WTC11 (cell line): ENCODE measurements at regions not wholly inside any gene's neighbourhood (a gene's known extent, or its start where the extent isn't known, plus 50 kb on each side); places are given as distances from the start of the nearest gene placed in this dataset.

Source experiments
- ATAC-seq: fragments of 200-7000 bp; cut with Tn5 transposase; 2 replicates; pipeline ENCODE4 v1.10.0; 2021; ENCODE audit warnings: mild to moderate bottlenecking, moderate library complexity
- CTCF ChIA-PET: fragments of 300-600 bp; sonication (Branson Sonifier 250); formaldehyde crosslinking; loops from one replicate; lab custom pipeline; 2021; ENCODE audit warnings: antibody characterized with exemption; lab: Charles Lee
- POLR2A ChIA-PET: fragments of 350-600 bp; sonication (Branson Sonifier 250); formaldehyde crosslinking; loops from one replicate; lab custom pipeline; 2021; ENCODE audit warnings: antibody characterized with exemption; lab: Charles Lee
- DNase-seq: peaks from one replicate; pipeline ENCODE4 v3.0.0; 2021; ENCODE audit warnings: low spot score
- H3K27ac Mint-ChIP-seq: 2 replicates; pipeline ENCODE4 v1.8.0; 2021; ENCODE audit warnings: mixed read lengths
- H3K27me3 Mint-ChIP-seq: 2 replicates; pipeline ENCODE4 v1.8.0; 2021; ENCODE audit warnings: low read depth, mild to moderate bottlenecking, moderate library complexity, mixed read lengths
- H3K36me3 Mint-ChIP-seq: 2 replicates; pipeline ENCODE4 v1.8.0; 2021; ENCODE audit warnings: mixed read lengths
- H3K4me1 Mint-ChIP-seq: 2 replicates; pipeline ENCODE4 v1.8.0; 2022; ENCODE audit warnings: mixed read lengths
- H3K4me3 Mint-ChIP-seq: 2 replicates; pipeline ENCODE4 v1.8.0; 2021; ENCODE audit warnings: mild to moderate bottlenecking, moderate library complexity, mixed read lengths
- H3K9me3 Mint-ChIP-seq: 2 replicates; pipeline ENCODE4 v1.8.0; 2021; ENCODE audit warnings: mixed read lengths
- ATF6 ChIP-seq: sonication (generic); formaldehyde crosslinking; IDR thresholded peaks from 2 replicates; pipeline ENCODE4 v1.8.1; 2023; ENCODE audit warnings: mild to moderate bottlenecking, missing genetic modification reagents
- E2F4 ChIP-seq: sonication (generic); formaldehyde crosslinking; IDR thresholded peaks from 2 replicates; pipeline ENCODE4 v1.8.1; 2022; ENCODE audit warnings: low read depth, mild to moderate bottlenecking, moderate library complexity, missing genetic modification reagents, borderline replicate concordance
- ESRRA ChIP-seq: sonication (generic); formaldehyde crosslinking; IDR thresholded peaks from 2 replicates; pipeline ENCODE4 v1.8.1; 2022; ENCODE audit warnings: mild to moderate bottlenecking, missing genetic modification reagents, borderline replicate concordance
- ETV6 ChIP-seq: sonication (generic); formaldehyde crosslinking; IDR thresholded peaks from 2 replicates; pipeline ENCODE4 v1.8.1; 2022; ENCODE audit warnings: mild to moderate bottlenecking, missing genetic modification reagents
- FOXP1 ChIP-seq: sonication (generic); formaldehyde crosslinking; IDR thresholded peaks from 2 replicates; pipeline ENCODE4 v1.8.0; 2022; ENCODE audit warnings: missing genetic modification reagents, mild to moderate bottlenecking, moderate library complexity, borderline replicate concordance
- JAZF1 ChIP-seq: fragments of 250-450 bp; sonication (Bioruptor Pico); IDR thresholded peaks from 2 replicates; pipeline ENCODE4 v1.9.0; 2021; ENCODE audit warnings: moderate library complexity, mild to moderate bottlenecking, inconsistent platforms
- MYBL2 ChIP-seq: sonication (generic); formaldehyde crosslinking; IDR thresholded peaks from 2 replicates; pipeline ENCODE4 v1.8.1; 2023; ENCODE audit warnings: mild to moderate bottlenecking, moderate library complexity, missing genetic modification reagents
- NR2C2 ChIP-seq: sonication (generic); formaldehyde crosslinking; IDR thresholded peaks from 2 replicates; pipeline ENCODE4 v1.8.0; 2022; ENCODE audit warnings: mild to moderate bottlenecking, missing genetic modification reagents
- RORB ChIP-seq: fragments of 250-450 bp; sonication (Bioruptor Pico); IDR thresholded peaks from 2 replicates; pipeline ENCODE4 v1.9.0; 2021; ENCODE audit warnings: mild to moderate bottlenecking
- SMAD3 ChIP-seq: sonication (generic); formaldehyde crosslinking; IDR thresholded peaks from 2 replicates; pipeline ENCODE4 v1.8.0; 2022; ENCODE audit warnings: missing genetic modification reagents, mild to moderate bottlenecking, borderline replicate concordance
- TP53 ChIP-seq: sonication (generic); formaldehyde crosslinking; IDR thresholded peaks from 2 replicates; pipeline ENCODE4 v1.8.1; 2023; ENCODE audit warnings: mild to moderate bottlenecking, missing genetic modification reagents
- ZNF138 ChIP-seq: sonication (generic); formaldehyde crosslinking; conservative IDR thresholded peaks from 2 replicates; pipeline ENCODE4 v1.8.1; 2022; ENCODE audit warnings: mild to moderate bottlenecking, moderate library complexity, missing genetic modification reagents
- ZNF219 ChIP-seq: sonication (generic); formaldehyde crosslinking; IDR thresholded peaks from 2 replicates; pipeline ENCODE4 v1.8.0; 2023; ENCODE audit warnings: missing genetic modification reagents, mild to moderate bottlenecking, borderline replicate concordance
- ZNF281 ChIP-seq: sonication (generic); formaldehyde crosslinking; IDR thresholded peaks from 2 replicates; pipeline ENCODE4 v1.8.0; 2023; ENCODE audit warnings: mild to moderate bottlenecking, missing genetic modification reagents
- ZNF396 ChIP-seq: fragments of 250-450 bp; sonication (Bioruptor Pico); IDR thresholded peaks from 2 replicates; pipeline ENCODE4 v1.8.0; 2021; ENCODE audit warnings: mild to moderate bottlenecking, moderate library complexity, borderline replicate concordance
- ZNF671 ChIP-seq: fragments of 250-450 bp; sonication (Bioruptor Pico); IDR thresholded peaks from 2 replicates; pipeline ENCODE4 v1.8.0; 2021; ENCODE audit warnings: mild to moderate bottlenecking
- TF ChIP-seq, protein P1 (sequence below): fragments of 250-450 bp; sonication (Bioruptor Pico); IDR thresholded peaks from 2 replicates; pipeline ENCODE4 v1.9.0; 2021; ENCODE audit warnings: mild to moderate bottlenecking, borderline replicate concordance
- TF ChIP-seq, protein P2 (sequence below): sonication (generic); formaldehyde crosslinking; IDR thresholded peaks from 2 replicates; pipeline ENCODE4 v1.8.0; 2022; ENCODE audit warnings: mild to moderate bottlenecking, missing genetic modification reagents
- TF ChIP-seq, protein P3 (sequence below): sonication (generic); formaldehyde crosslinking; IDR thresholded peaks from 2 replicates; pipeline ENCODE4 v1.8.1; 2022; ENCODE audit warnings: mild to moderate bottlenecking, moderate library complexity, missing genetic modification reagents
- TF ChIP-seq, protein P4 (sequence below): sonication (generic); formaldehyde crosslinking; IDR thresholded peaks from 2 replicates; pipeline ENCODE4 v1.8.1; 2022; ENCODE audit warnings: low read depth, missing genetic modification reagents, borderline replicate concordance

DNA sequence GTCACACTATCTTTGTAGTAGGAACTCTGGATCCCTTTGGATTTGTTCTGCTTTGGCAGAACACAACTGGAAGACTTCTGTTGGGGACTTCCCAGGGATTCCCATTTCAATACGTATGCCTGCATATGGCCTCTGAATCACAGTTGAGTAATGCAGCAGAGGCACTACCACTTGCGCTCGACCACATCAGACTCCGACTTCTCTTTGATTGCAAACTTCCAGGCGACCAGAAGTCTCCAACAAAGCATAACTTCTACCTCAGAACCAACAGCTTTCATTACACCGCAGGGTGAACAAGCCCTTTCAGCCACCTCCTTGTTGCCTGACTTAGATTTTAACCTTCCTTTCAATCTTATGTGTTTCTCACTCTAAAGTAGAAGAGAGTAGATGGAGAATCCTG lies 924.4 kb downstream of the IGSF11 start (continued):
- TF ChIP-seq ZNF281, result no peak
- no peak for TF ChIP-seq ZNF396 (CRISPR knock-in tag)

GRCh38 chr3:118116991-118117390 lies 917.7 kb downstream of the IGSF11 start:
- TF ChIP-seq ZNF671 (CRISPR knock-in tag) (no peak), E2F4 (no peak), ESRRA (CRISPR knock-in tag) (no peak), SMAD3 (CRISPR knock-in tag) (no peak), TP53 (no peak), NR2C2 (CRISPR knock-in tag) (no peak), ZNF219 (CRISPR knock-in tag) (no peak)
- TF ChIP-seq, protein P1, sequence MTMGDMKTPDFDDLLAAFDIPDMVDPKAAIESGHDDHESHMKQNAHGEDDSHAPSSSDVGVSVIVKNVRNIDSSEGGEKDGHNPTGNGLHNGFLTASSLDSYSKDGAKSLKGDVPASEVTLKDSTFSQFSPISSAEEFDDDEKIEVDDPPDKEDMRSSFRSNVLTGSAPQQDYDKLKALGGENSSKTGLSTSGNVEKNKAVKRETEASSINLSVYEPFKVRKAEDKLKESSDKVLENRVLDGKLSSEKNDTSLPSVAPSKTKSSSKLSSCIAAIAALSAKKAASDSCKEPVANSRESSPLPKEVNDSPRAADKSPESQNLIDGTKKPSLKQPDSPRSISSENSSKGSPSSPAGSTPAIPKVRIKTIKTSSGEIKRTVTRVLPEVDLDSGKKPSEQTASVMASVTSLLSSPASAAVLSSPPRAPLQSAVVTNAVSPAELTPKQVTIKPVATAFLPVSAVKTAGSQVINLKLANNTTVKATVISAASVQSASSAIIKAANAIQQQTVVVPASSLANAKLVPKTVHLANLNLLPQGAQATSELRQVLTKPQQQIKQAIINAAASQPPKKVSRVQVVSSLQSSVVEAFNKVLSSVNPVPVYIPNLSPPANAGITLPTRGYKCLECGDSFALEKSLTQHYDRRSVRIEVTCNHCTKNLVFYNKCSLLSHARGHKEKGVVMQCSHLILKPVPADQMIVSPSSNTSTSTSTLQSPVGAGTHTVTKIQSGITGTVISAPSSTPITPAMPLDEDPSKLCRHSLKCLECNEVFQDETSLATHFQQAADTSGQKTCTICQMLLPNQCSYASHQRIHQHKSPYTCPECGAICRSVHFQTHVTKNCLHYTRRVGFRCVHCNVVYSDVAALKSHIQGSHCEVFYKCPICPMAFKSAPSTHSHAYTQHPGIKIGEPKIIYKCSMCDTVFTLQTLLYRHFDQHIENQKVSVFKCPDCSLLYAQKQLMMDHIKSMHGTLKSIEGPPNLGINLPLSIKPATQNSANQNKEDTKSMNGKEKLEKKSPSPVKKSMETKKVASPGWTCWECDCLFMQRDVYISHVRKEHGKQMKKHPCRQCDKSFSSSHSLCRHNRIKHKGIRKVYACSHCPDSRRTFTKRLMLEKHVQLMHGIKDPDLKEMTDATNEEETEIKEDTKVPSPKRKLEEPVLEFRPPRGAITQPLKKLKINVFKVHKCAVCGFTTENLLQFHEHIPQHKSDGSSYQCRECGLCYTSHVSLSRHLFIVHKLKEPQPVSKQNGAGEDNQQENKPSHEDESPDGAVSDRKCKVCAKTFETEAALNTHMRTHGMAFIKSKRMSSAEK, result no peak
- H3K4me3 Mint-ChIP-seq, result no peak overlapping the region
- H3K9me3 Mint-ChIP-seq, result no peaks in the 10 kb centered on the region
- ChIA-PET POLR2A (no interaction called here), CTCF (no interaction called here)
- H3K36me3 Mint-ChIP-seq, result no peaks in the 10 kb centered on the region
- DNase-seq, result no peak
- peak; percentile 26; the same call in 1 of the 2 replicates for ATAC-seq
- H3K27me3 Mint-ChIP-seq, result no peaks in the 10 kb centered on the region
- peaks cover 25% of the 10 kb centered on the region for H3K4me1 Mint-ChIP-seq
- H3K27ac Mint-ChIP-seq, result peak overlapping the region; percentile 83

DNA sequence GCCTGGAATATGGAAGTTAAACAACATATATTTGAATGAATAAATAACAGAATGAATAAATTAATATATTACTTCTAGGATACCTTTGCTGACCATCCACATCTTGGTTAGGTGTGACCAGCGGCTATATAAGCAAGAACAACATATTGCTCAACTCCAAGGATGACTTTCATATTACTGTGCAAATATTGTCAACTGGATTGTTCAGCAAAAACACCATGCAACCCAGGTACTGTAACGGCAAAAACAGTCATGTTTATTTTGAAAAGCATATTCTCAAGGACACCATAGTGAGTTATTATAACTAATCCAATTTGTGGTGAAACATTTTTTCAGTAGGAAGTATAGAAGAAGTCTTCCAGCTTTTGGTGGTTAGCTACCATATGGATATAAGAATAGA lies 907.9 kb downstream of the IGSF11 start:
- DNase-seq (no peak), ATAC-seq (no peak)
- no peak overlapping the region for H3K4me3 Mint-ChIP-seq
- no peaks in the 10 kb centered on the region for H3K36me3 Mint-ChIP-seq
- ChIA-PET CTCF (no interaction called here), POLR2A (no interaction called here)
- no peaks in the 10 kb centered on the region; the same call in 1 of the 2 replicates for H3K27me3 Mint-ChIP-seq
- no peaks in the 10 kb centered on the region for H3K4me1 Mint-ChIP-seq
- no peaks in the 10 kb centered on the region for H3K9me3 Mint-ChIP-seq
- H3K27ac Mint-ChIP-seq, result no peak overlapping the region
- no peak for TF ChIP-seq ZNF671 (CRISPR knock-in tag)
- TF ChIP-seq FOXP1 (CRISPR knock-in tag), result no peak
- TF ChIP-seq ZNF138 (CRISPR knock-in tag), result no peak
- TF ChIP-seq JAZF1 (CRISPR knock-in tag), result no peak
- TF ChIP-seq, protein P2, sequence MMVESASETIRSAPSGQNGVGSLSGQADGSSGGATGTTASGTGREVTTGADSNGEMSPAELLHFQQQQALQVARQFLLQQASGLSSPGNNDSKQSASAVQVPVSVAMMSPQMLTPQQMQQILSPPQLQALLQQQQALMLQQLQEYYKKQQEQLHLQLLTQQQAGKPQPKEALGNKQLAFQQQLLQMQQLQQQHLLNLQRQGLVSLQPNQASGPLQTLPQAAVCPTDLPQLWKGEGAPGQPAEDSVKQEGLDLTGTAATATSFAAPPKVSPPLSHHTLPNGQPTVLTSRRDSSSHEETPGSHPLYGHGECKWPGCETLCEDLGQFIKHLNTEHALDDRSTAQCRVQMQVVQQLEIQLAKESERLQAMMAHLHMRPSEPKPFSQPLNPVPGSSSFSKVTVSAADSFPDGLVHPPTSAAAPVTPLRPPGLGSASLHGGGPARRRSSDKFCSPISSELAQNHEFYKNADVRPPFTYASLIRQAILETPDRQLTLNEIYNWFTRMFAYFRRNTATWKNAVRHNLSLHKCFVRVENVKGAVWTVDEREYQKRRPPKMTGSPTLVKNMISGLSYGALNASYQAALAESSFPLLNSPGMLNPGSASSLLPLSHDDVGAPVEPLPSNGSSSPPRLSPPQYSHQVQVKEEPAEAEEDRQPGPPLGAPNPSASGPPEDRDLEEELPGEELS (CRISPR knock-in tag), result no peak
- no peak for TF ChIP-seq TP53
- no peak for TF ChIP-seq ATF6 (CRISPR knock-in tag)
- no peak for TF ChIP-seq ETV6 (CRISPR knock-in tag)
- TF ChIP-seq RORB (CRISPR knock-in tag), result no peak
- TF ChIP-seq MYBL2 (CRISPR knock-in tag), result no peak
- TF ChIP-seq, protein P3, sequence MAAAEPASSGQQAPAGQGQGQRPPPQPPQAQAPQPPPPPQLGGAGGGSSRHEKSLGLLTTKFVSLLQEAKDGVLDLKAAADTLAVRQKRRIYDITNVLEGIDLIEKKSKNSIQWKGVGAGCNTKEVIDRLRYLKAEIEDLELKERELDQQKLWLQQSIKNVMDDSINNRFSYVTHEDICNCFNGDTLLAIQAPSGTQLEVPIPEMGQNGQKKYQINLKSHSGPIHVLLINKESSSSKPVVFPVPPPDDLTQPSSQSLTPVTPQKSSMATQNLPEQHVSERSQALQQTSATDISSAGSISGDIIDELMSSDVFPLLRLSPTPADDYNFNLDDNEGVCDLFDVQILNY, result no peak
- TF ChIP-seq, protein P4, sequence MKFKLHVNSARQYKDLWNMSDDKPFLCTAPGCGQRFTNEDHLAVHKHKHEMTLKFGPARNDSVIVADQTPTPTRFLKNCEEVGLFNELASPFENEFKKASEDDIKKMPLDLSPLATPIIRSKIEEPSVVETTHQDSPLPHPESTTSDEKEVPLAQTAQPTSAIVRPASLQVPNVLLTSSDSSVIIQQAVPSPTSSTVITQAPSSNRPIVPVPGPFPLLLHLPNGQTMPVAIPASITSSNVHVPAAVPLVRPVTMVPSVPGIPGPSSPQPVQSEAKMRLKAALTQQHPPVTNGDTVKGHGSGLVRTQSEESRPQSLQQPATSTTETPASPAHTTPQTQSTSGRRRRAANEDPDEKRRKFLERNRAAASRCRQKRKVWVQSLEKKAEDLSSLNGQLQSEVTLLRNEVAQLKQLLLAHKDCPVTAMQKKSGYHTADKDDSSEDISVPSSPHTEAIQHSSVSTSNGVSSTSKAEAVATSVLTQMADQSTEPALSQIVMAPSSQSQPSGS (CRISPR knock-in tag), result no peak
